Gastroesophageal sphincter (tissue), 3 donors: ENCODE measurements at regions not wholly inside any gene's neighbourhood (a gene's known extent, or its start where the extent isn't known, plus 50 kb on each side); places are given as distances from the start of the nearest gene placed in this dataset.

ENCODE experiments used
- EP300 ChIP-seq: sonication (generic); formaldehyde crosslinking; IDR thresholded peaks from one replicate; pipeline ENCODE4 v1.6.1; 2017; ENCODE audit warnings: antibody characterized with exemption, mild to moderate bottlenecking
- TF ChIP-seq, protein P1 (sequence below), 4 experiments: fragments of 200-600 bp in 2 of 4; fragments of 450-650 bp in 2 of 4; sonication (generic) in 1 of 4; IDR thresholded peaks; one replicate each; pipeline ENCODE4 v1.5.1; 2017 to 2019; ENCODE audit warnings: antibody characterized with exemption in 4 of 4, mild to moderate bottlenecking in 2 of 4, moderate library complexity in 2 of 4

DNA sequence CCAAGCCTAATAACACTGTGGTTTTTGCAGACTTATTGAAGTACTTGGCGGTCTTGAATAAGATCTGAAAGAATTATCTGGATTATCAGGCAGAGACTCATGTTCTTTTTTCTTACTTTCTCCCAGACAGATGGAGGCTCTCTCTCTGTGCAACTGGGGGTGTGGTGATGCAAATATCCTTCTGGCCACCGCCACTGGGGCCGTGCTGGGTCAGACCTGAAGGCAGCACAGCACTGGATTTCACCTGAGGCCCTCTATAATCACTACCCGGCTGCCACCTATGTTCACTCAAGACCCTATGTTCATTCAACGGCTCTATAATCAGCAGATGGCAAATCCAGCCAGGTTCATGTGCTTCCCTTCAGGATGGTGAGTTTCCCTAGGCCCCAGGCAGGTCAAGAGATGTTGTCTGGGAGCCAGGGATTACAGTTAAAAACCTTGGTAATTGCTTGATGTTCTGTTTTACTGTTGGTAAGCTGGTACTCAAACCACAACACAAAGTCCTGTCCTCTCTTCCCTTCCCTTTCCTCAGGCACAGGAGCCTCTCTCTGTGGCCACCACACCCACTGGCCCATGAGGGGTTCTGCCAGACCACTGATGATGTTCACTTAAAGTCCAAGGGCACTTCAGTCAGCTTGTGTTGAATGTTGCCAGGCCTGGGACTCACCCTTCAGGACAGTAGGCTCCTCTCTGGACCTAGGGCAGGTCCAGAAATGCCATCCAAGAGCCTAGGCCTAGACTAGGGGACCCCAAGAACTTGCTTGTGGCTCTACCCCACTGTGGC is 205.3 kb upstream of the GCFC2 start:
- no peak for TF ChIP-seq EP300
- TF ChIP-seq, protein P1, sequence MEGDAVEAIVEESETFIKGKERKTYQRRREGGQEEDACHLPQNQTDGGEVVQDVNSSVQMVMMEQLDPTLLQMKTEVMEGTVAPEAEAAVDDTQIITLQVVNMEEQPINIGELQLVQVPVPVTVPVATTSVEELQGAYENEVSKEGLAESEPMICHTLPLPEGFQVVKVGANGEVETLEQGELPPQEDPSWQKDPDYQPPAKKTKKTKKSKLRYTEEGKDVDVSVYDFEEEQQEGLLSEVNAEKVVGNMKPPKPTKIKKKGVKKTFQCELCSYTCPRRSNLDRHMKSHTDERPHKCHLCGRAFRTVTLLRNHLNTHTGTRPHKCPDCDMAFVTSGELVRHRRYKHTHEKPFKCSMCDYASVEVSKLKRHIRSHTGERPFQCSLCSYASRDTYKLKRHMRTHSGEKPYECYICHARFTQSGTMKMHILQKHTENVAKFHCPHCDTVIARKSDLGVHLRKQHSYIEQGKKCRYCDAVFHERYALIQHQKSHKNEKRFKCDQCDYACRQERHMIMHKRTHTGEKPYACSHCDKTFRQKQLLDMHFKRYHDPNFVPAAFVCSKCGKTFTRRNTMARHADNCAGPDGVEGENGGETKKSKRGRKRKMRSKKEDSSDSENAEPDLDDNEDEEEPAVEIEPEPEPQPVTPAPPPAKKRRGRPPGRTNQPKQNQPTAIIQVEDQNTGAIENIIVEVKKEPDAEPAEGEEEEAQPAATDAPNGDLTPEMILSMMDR (IDR thresholded peaks at IDR 0.05): no peak
